Endothelial cell (in vitro differentiated cells): ENCODE measurements at regions not wholly inside any gene's neighbourhood (a gene's known extent, or its start where the extent isn't known, plus 50 kb on each side); places are given as distances from the start of the nearest gene placed in this dataset.

ENCODE experiments used
- DNase-seq: peaks from one replicate; pipeline ENCODE4 v3.0.0; 2021; ENCODE audit warnings: low spot score
- H3K27ac Mint-ChIP-seq: one replicate; pipeline ENCODE4 v1.8.0; 2021; ENCODE audit warnings: mixed read lengths, inconsistent platforms; ENCODE audit not compliant: unreplicated experiment
- H3K27me3 Mint-ChIP-seq: one replicate; pipeline ENCODE4 v1.8.0; 2021; ENCODE audit warnings: mild to moderate bottlenecking, moderate library complexity, mixed read lengths, inconsistent platforms; ENCODE audit not compliant: unreplicated experiment
- H3K36me3 Mint-ChIP-seq: one replicate; pipeline ENCODE4 v1.8.0; 2021; ENCODE audit warnings: mild to moderate bottlenecking, low read depth, mixed read lengths, inconsistent platforms; ENCODE audit not compliant: unreplicated experiment
- H3K4me1 Mint-ChIP-seq: one replicate; pipeline ENCODE4 v1.8.0; 2021; ENCODE audit warnings: mild to moderate bottlenecking, mixed read lengths, inconsistent platforms; ENCODE audit not compliant: unreplicated experiment
- H3K4me3 Mint-ChIP-seq: one replicate; pipeline ENCODE4 v1.8.0; 2021; ENCODE audit warnings: mild to moderate bottlenecking, mixed read lengths, inconsistent platforms; ENCODE audit not compliant: unreplicated experiment
- H3K9me3 Mint-ChIP-seq: one replicate; pipeline ENCODE4 v1.8.0; 2021; ENCODE audit warnings: mixed read lengths, inconsistent platforms; ENCODE audit not compliant: unreplicated experiment
- TF ChIP-seq, protein P1 (sequence below): fragments of 200-600 bp; sonication (generic); IDR thresholded peaks from one replicate; pipeline ENCODE4 v1.5.0; 2021; ENCODE audit warnings: antibody characterized with exemption; ENCODE audit not compliant: unreplicated experiment

DNA sequence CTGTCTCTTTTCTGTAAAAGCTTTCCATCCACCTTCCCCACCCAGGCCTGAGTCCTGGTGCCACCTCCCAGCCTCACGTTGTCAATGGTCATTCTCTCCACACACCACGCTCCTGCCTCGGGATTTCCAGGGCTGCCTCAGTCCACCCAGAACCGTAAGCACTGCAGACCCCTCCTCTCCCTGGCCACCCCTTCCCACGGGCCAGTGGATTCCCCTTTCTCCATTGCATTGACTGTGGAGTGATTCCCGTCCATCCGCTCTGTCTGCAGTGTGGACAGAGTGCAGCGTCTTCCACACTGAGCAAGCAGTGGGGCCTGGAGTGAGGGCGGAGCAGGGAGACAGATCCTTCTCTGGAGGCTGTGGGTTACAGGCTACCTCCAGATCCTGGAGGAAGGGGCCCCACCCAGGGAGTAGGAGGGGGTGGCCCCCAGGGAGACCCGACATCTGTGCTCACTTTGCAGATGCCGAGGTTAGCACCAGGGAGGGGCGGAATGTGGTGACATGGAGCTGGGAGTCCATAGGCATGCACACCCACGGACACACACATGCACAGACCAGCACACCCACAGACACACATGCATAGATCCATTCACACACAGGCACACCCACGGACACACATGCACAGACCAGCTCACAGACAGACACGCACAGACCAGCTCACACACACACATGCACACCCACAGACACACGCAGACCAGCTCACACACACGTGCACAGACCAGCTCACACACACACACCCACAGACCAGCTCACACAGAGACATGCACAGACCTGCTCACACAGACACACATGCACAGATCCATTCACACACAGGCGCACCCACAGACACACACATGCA is 109.6 kb upstream of the B3GAT1 start:
- TF ChIP-seq, protein P1, sequence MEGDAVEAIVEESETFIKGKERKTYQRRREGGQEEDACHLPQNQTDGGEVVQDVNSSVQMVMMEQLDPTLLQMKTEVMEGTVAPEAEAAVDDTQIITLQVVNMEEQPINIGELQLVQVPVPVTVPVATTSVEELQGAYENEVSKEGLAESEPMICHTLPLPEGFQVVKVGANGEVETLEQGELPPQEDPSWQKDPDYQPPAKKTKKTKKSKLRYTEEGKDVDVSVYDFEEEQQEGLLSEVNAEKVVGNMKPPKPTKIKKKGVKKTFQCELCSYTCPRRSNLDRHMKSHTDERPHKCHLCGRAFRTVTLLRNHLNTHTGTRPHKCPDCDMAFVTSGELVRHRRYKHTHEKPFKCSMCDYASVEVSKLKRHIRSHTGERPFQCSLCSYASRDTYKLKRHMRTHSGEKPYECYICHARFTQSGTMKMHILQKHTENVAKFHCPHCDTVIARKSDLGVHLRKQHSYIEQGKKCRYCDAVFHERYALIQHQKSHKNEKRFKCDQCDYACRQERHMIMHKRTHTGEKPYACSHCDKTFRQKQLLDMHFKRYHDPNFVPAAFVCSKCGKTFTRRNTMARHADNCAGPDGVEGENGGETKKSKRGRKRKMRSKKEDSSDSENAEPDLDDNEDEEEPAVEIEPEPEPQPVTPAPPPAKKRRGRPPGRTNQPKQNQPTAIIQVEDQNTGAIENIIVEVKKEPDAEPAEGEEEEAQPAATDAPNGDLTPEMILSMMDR = no peak
- no peak overlapping the region for H3K27ac Mint-ChIP-seq
- H3K4me3 Mint-ChIP-seq = no peak overlapping the region
- H3K4me1 Mint-ChIP-seq = peaks cover 36% of the 10 kb centered on the region
- no peaks in the 10 kb centered on the region for H3K9me3 Mint-ChIP-seq
- no peaks in the 10 kb centered on the region for H3K36me3 Mint-ChIP-seq
- no peaks in the 10 kb centered on the region for H3K27me3 Mint-ChIP-seq
- DNase-seq = no peak

DNA sequence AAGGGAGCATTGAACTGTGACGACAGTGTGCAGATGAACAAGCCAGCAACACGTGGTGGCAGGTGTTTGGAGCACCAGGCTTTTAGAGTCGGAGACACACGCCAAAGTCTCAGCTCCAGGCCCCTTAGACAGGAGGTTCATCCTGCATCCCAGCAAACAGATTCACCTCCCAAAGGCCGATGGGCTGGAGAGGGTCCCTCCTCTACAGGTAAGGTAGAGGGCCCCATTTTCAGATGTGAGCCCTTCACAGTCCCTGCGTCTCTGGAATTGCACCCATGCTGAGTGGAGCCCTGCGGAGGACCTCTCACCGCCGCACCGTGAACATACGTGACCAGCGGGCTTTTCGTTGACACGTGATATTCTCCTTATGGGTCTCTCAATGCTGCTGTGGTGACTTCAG is 109.0 kb upstream of the B3GAT1 start:
- Mint-ChIP-seq H3K36me3 (no peaks in the 10 kb centered on the region), H3K9me3 (no peaks in the 10 kb centered on the region), H3K27me3 (no peaks in the 10 kb centered on the region), H3K4me1 (peaks cover 40% of the 10 kb centered on the region), H3K4me3 (no peak overlapping the region), H3K27ac (no peak overlapping the region)
- TF ChIP-seq, protein P1 = no peak
- DNase-seq = no peak

DNA sequence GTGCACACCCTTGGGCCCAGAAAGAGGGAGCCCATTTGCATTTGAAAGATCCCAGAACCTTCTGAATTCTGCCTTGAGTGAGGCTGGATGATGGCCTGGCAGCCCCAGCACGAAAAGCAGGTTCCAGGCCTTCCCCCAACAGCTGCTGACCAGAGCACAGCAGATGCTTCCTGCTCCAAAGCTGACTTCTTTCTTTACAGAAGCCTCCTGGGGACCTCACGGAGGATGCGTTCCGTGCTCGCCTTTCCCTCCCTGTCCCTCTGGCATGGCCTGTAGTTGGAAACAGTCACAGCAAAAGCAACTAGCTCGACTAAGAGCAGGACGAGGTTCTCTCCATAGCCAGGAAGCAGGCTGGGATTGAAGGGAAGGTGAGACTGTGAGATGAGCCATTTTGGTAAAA is 107.7 kb upstream of the B3GAT1 start:
- no peak for DNase-seq
- H3K27ac Mint-ChIP-seq = no peak overlapping the region
- no peaks in the 10 kb centered on the region for H3K36me3 Mint-ChIP-seq
- TF ChIP-seq, protein P1 = no peak
- no peaks in the 10 kb centered on the region for H3K27me3 Mint-ChIP-seq
- H3K9me3 Mint-ChIP-seq = no peaks in the 10 kb centered on the region
- no peak overlapping the region for H3K4me3 Mint-ChIP-seq
- H3K4me1 Mint-ChIP-seq = peaks cover 46% of the 10 kb centered on the region

DNA sequence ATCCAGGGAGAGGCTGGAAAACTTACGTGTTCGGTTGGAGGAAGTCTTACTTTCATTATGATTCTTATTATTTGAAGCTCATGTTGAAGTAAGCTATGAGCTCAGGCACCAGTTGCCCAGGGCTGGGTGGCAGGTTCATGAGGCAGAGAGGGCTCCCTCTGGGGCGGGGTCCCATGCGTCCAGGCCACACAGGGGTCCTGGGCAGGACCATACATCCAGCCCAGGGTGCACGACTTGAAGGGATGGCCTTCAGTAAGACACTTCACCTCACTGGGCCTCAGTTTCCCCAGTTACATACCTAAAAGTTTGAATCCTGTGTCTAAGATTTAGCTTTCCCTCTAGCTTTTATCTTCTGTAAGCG is 107.3 kb upstream of the B3GAT1 start:
- Mint-ChIP-seq H3K36me3 (no peaks in the 10 kb centered on the region), H3K27me3 (no peaks in the 10 kb centered on the region), H3K9me3 (no peaks in the 10 kb centered on the region), H3K4me1 (peaks cover 49% of the 10 kb centered on the region), H3K27ac (no peak overlapping the region), H3K4me3 (no peak overlapping the region)
- DNase-seq = no peak
- TF ChIP-seq, protein P1 = no peak

DNA sequence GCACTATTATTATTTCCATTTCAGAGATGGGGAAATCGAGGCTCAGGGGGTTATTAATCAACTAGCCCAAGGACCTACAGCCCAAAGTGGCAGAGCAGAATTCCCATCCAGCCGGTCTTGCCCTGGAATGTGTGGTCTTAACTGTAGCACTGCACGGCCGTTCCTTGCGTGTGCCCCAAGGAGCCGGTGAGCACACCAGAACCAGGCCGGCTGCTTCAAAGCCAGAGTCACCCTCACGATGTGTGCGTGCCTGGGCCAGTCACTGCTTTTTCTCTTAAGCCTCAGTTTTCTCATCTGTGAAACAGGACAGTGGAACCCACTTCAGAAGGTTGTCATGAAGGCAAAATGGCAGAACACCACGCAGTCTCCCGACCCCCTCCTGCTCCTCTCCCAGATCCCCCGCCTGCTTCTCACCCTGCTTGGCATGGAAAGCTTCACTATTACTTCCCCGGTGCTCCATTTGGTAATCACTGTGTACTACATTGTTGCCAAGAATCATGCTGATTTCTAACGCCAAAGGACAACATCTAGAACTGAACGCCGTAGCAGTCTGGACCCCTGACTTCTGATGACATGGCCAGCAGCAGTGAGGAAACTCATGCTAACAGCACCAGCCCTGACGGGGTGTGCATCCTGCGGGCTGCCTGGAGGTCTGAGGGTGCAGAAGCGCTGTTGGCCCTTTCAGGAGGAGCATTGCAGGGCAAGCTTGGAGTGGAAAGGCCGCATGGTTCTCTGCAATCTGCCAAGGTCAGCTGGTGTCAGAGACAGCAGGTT is 106.8 kb upstream of the B3GAT1 start:
- H3K4me3 Mint-ChIP-seq = no peak overlapping the region
- no peak for DNase-seq
- no peaks in the 10 kb centered on the region for H3K27me3 Mint-ChIP-seq
- H3K9me3 Mint-ChIP-seq = no peaks in the 10 kb centered on the region
- H3K4me1 Mint-ChIP-seq = peaks cover 49% of the 10 kb centered on the region
- no peak overlapping the region for H3K27ac Mint-ChIP-seq
- no peaks in the 10 kb centered on the region for H3K36me3 Mint-ChIP-seq
- TF ChIP-seq, protein P1 = no peak
